ENCODE measurements at regions not wholly inside any gene's neighbourhood (a gene's known extent, or its start where the extent isn't known, plus 50 kb on each side); places are given as distances from the start of the nearest gene placed in this dataset.

GRCh38 chr5:54645882-54646355, 128.4 kb downstream of the SNX18 start:
- Histone ChIP-seq H3K27ac (peak overlapping the region; percentile 45 to 71 (median 68)), H3K36me3 (no peaks in the 10 kb centered on the region), H3K9me3 (no peaks in the 10 kb centered on the region), H3K4me1 (peaks cover 0 to 8% of the 10 kb centered on the region in 2 donors), H3K27me3 (no peaks in the 10 kb centered on the region), H3K4me3 (peak overlapping the region in 3 of 4 donors; percentile 2 to 7 (median 7))
- TF ChIP-seq CTCF (IDR thresholded peaks at IDR 0.05 in 4 of 5, conservative IDR thresholded peaks at IDR 0.05 in 1 of 5) = no peak
- TF ChIP-seq POLR2A (IDR thresholded peaks at IDR 0.05) = no peak
- DNase-seq (no peak), ATAC-seq (no peak)
- intact Hi-C loops (cut with DNase I; ENCODE audit: low total_unique reads) (no loop called here), in situ Hi-C loops (cut with MboI; ENCODE audit: low sequenced_read_pairs in 4 of 4) (no loop called here)

GRCh38 chr5:54644226-54644625, 126.7 kb downstream of the SNX18 start:
- no peak overlapping the region for H3K27ac ChIP-seq
- no peaks in the 10 kb centered on the region for H3K9me3 ChIP-seq
- ATAC-seq = no peak
- no peaks in the 10 kb centered on the region for H3K36me3 ChIP-seq
- H3K4me3 ChIP-seq = no peak overlapping the region
- H3K4me1 ChIP-seq = peaks cover 0 to 8% of the 10 kb centered on the region in 2 donors
- TF ChIP-seq CTCF (IDR thresholded peaks at IDR 0.05 in 4 of 5, conservative IDR thresholded peaks at IDR 0.05 in 1 of 5) = no peak
- no peak for TF ChIP-seq POLR2A (IDR thresholded peaks at IDR 0.05)
- H3K27me3 ChIP-seq = no peaks in the 10 kb centered on the region
- in situ Hi-C loops (cut with MboI; ENCODE audit: low sequenced_read_pairs in 4 of 4) (no loop called here), intact Hi-C loops (cut with DNase I; ENCODE audit: low total_unique reads) (no loop called here)
- no peak for DNase-seq

GRCh38 chr5:54643685-54644106, 126.1 kb downstream of the SNX18 start:
- Histone ChIP-seq H3K9me3 (no peaks in the 10 kb centered on the region), H3K27me3 (no peaks in the 10 kb centered on the region), H3K36me3 (no peaks in the 10 kb centered on the region), H3K4me3 (no peak overlapping the region), H3K27ac (no peak overlapping the region), H3K4me1 (peaks cover 0 to 8% of the 10 kb centered on the region in 2 donors)
- in situ Hi-C loops (cut with MboI; ENCODE audit: low sequenced_read_pairs in 4 of 4) = no loop called here
- DNase-seq (no peak), ATAC-seq (no peak)
- intact Hi-C loops (cut with DNase I; ENCODE audit: low total_unique reads) = no loop called here
- TF ChIP-seq CTCF (IDR thresholded peaks at IDR 0.05 in 4 of 5, conservative IDR thresholded peaks at IDR 0.05 in 1 of 5) (no peak), POLR2A (IDR thresholded peaks at IDR 0.05) (no peak)

- DNase-seq = no peak
- no peak for TF ChIP-seq CTCF (IDR thresholded peaks at IDR 0.05 in 4 of 5, conservative IDR thresholded peaks at IDR 0.05 in 1 of 5)
- no peak for TF ChIP-seq POLR2A (IDR thresholded peaks at IDR 0.05)
- in situ Hi-C loops (cut with MboI; ENCODE audit: low sequenced_read_pairs in 4 of 4) = no loop called here
- H3K27me3 ChIP-seq = no peaks in the 10 kb centered on the region
- H3K27ac ChIP-seq = no peak overlapping the region
- H3K4me3 ChIP-seq = no peak overlapping the region
- intact Hi-C loops (cut with DNase I; ENCODE audit: low total_unique reads) = no loop called here
- H3K36me3 ChIP-seq = no peaks in the 10 kb centered on the region
- ATAC-seq = no peak
- H3K9me3 ChIP-seq = no peaks in the 10 kb centered on the region
- H3K4me1 ChIP-seq = no peaks in the 10 kb centered on the region
Observed at GRCh38 chr5:54639621-54640020, 122.1 kb downstream of the SNX18 start.

GRCh38 chr5:54638106-54638505, 120.5 kb downstream of the SNX18 start:
- no peak overlapping the region for H3K4me3 ChIP-seq
- H3K27ac ChIP-seq = no peak overlapping the region
- intact Hi-C loops (cut with DNase I; ENCODE audit: low total_unique reads) = no loop called here
- H3K27me3 ChIP-seq = no peaks in the 10 kb centered on the region
- in situ Hi-C loops (cut with MboI; ENCODE audit: low sequenced_read_pairs in 4 of 4) = no loop called here
- H3K9me3 ChIP-seq = no peaks in the 10 kb centered on the region
- TF ChIP-seq POLR2A (IDR thresholded peaks at IDR 0.05) (no peak), CTCF (IDR thresholded peaks at IDR 0.05 in 4 of 5, conservative IDR thresholded peaks at IDR 0.05 in 1 of 5) (no peak)
- ATAC-seq = no peak
- no peaks in the 10 kb centered on the region for H3K36me3 ChIP-seq
- H3K4me1 ChIP-seq = no peaks in the 10 kb centered on the region
- DNase-seq = no peak
